A549 (cell line): ENCODE measurements at regions not wholly inside any gene's neighbourhood (a gene's known extent, or its start where the extent isn't known, plus 50 kb on each side); places are given as distances from the start of the nearest gene placed in this dataset.
"Not testable (repeated sequence)": the region's sequence is repeated elsewhere in the genome, so short reads cannot be mapped to it uniquely, and the experiment has no call there.

Source experiments
- ATAC-seq, 2 experiments: fragments of 200-7000 bp in 1 of 2; fragments of >200 bp in 1 of 2; cut with Nextera tagmentation in 1 of 2; cut with Tn5 transposase in 1 of 2; 3 replicates each; pipeline versions ENCODE4 v1.8.0 to v1.9.1; 2018 to 2020; ENCODE audit warnings: mild to moderate bottlenecking in 1 of 2, moderate library complexity in 1 of 2
- CTCF ChIA-PET: fragments of 300-600 bp; sonication (Branson Sonifier 250); formaldehyde crosslinking; extraction: SDS; loops from one replicate; lab custom pipeline; 2021; ENCODE audit warnings: antibody characterized with exemption, inconsistent platforms; lab: Yijun Ruan, JAX
- POLR2A ChIA-PET: fragments of 350-600 bp; formaldehyde crosslinking; extraction: SDS; loops from one replicate; lab custom pipeline; 2021; ENCODE audit warnings: antibody characterized with exemption, inconsistent platforms; lab: Yijun Ruan, JAX
- DNase-seq, 2 experiments: peaks; one replicate each; pipeline versions ENCODE4 v3.0.0 to v3.0.0-alpha.2; 2011 to 2016; ENCODE audit warnings: low read depth in 1 of 2, low spot score in 1 of 2
- FAIRE-seq: peaks from 2 replicates; lab custom pipeline; 2011; peaks lifted over from hg19 to GRCh38; lab: Jason Lieb, UNC
- H3K27ac ChIP-seq, 2 experiments: fragments of >200 bp; sonication (Bioruptor Twin); formaldehyde crosslinking; 3 replicates each; pipeline ENCODE4 v1.5.1; 2016 to 2017
- H3K4me1 ChIP-seq: fragments of >200 bp; sonication (Bioruptor Twin); formaldehyde crosslinking; 3 replicates; pipeline ENCODE4 v1.6.1; 2016
- H3K4me2 ChIP-seq: fragments of >200 bp; sonication (Bioruptor Twin); formaldehyde crosslinking; 3 replicates; pipeline ENCODE4 v1.6.1; 2016
- H3K4me3 ChIP-seq: fragments of >200 bp; sonication (Bioruptor Twin); formaldehyde crosslinking; 3 replicates; pipeline ENCODE4 v1.5.1; 2016
- H3K9me3 ChIP-seq: fragments of >200 bp; sonication (Bioruptor Twin); formaldehyde crosslinking; 3 replicates; pipeline ENCODE4 v1.6.1; 2016
- ATOH8 ChIP-seq: fragments of 250-450 bp; sonication (Bioruptor Pico); IDR thresholded peaks from 2 replicates; pipeline ENCODE4 v1.5.0; 2020; ENCODE audit warnings: low read depth, mild to moderate bottlenecking, moderate library complexity
- BHLHE40 ChIP-seq: IDR thresholded peaks from 2 replicates; pipeline ENCODE4 v1.6.1; 2012; ENCODE audit warnings: low read depth, low read length, inconsistent platforms
- CBX2 ChIP-seq: fragments of 200-600 bp; sonication (generic); IDR thresholded peaks from 2 replicates; pipeline ENCODE4 v1.6.1; 2016; ENCODE audit warnings: low read depth, mild to moderate bottlenecking, borderline replicate concordance
- CHD4 ChIP-seq: fragments of 200-600 bp; sonication (generic); IDR thresholded peaks from 2 replicates; pipeline ENCODE4 v1.6.1; 2016; ENCODE audit warnings: antibody characterized with exemption, mild to moderate bottlenecking, borderline replicate concordance
- CTCF ChIP-seq: fragments of >200 bp; sonication (Bioruptor Twin); formaldehyde crosslinking; IDR thresholded peaks from 3 replicates; pipeline ENCODE4 v1.5.1; 2016
- EHF ChIP-seq: fragments of 250-450 bp; sonication (Bioruptor Pico); IDR thresholded peaks from 2 replicates; pipeline ENCODE4 v1.5.0; 2020; ENCODE audit warnings: mild to moderate bottlenecking
- EHMT2 ChIP-seq: fragments of 200-600 bp; sonication (generic); IDR thresholded peaks from 2 replicates; pipeline ENCODE4 v1.6.1; 2016; ENCODE audit warnings: antibody characterized with exemption, low read depth, mild to moderate bottlenecking, moderate library complexity
- EP300 ChIP-seq, 2 experiments: fragments of >200 bp; sonication (Bioruptor Twin); formaldehyde crosslinking; IDR thresholded peaks; 2 replicates in 1 of 2; 3 replicates in 1 of 2; pipeline ENCODE4 v1.6.1; 2016 to 2017
- HEYL ChIP-seq: fragments of 250-450 bp; sonication (Bioruptor Pico); IDR thresholded peaks from 2 replicates; pipeline ENCODE4 v1.8.0; 2021; ENCODE audit warnings: mild to moderate bottlenecking, moderate library complexity
- HOXB13 ChIP-seq: fragments of 250-450 bp; sonication (Bioruptor Pico); IDR thresholded peaks from 2 replicates; pipeline ENCODE4 v1.5.0; 2020; ENCODE audit warnings: low read depth, mild to moderate bottlenecking, moderate library complexity
- JUN ChIP-seq, 2 experiments: fragments of >200 bp; sonication (Bioruptor Twin); formaldehyde crosslinking; IDR thresholded peaks; 2 replicates in 1 of 2; 3 replicates in 1 of 2; pipeline ENCODE4 v1.6.1; 2016 to 2017
- MYC ChIP-seq: IDR thresholded peaks from 2 replicates; pipeline ENCODE4 v1.6.1; 2012; ENCODE audit warnings: mild to moderate bottlenecking, inconsistent platforms, low read length, improper control_type of control experiment, borderline replicate concordance
- PBX3 ChIP-seq: IDR thresholded peaks from 2 replicates; pipeline ENCODE4 v1.6.1; 2012
- POLR2A ChIP-seq: IDR thresholded peaks from 2 replicates; pipeline ENCODE4 v1.6.1; 2012; ENCODE audit warnings: mild to moderate bottlenecking, low read length
- RCOR1 ChIP-seq: fragments of 150-350 bp; IDR thresholded peaks from 2 replicates; pipeline ENCODE4 v1.6.1; 2014; ENCODE audit warnings: antibody characterized with exemption, low read length, low read depth
- REST ChIP-seq: fragments of 200-600 bp; sonication (generic); IDR thresholded peaks from 2 replicates; pipeline ENCODE4 v1.6.1; 2016; ENCODE audit warnings: antibody characterized with exemption, mild to moderate bottlenecking, moderate library complexity
- SREBF2 ChIP-seq: fragments of 450-650 bp; IDR thresholded peaks from 2 replicates; pipeline ENCODE4 v1.6.1; 2014; ENCODE audit warnings: mild to moderate bottlenecking, moderate library complexity
- TP53 ChIP-seq: fragments of 250-450 bp; sonication (Bioruptor Pico); IDR thresholded peaks from 2 replicates; pipeline ENCODE4 v1.5.0; 2021; ENCODE audit warnings: mild to moderate bottlenecking, moderate library complexity
- ZSCAN20 ChIP-seq: fragments of 250-450 bp; sonication (Bioruptor Pico); IDR thresholded peaks from 2 replicates; pipeline ENCODE4 v1.8.0; 2022; ENCODE audit warnings: mild to moderate bottlenecking, moderate library complexity
- WGBS: methylation state at CpG from one replicate; pipeline ENCODE4 v1.1.6; 2017; ENCODE audit errors: missing lambda C conversion rate; 5-methylcytosine and 5-hydroxymethylcytosine counted together

- Histone ChIP-seq H3K4me1 (no peaks in the 10 kb centered on the region), H3K9me3 (no peaks in the 10 kb centered on the region), H3K27ac (no peak overlapping the region), H3K4me2 (no peak overlapping the region), H3K4me3 (no peak overlapping the region)
- FAIRE-seq (no peak), DNase-seq (no peak), ATAC-seq (no peak)
- WGBS = 61% methylated on average over 8 of the region's 8 CpGs
- CTCF ChIA-PET = interaction anchor here (1.1 kb wide), 1 partner anchor 8 kb away, joined by 3 read pairs; no protein-coding TSS in a partner anchor
- TF ChIP-seq CBX2 = no peak
- TF ChIP-seq TP53 (CRISPR knock-in tag) = no peak
- no peak for TF ChIP-seq EP300 (IDR thresholded peaks at IDR 0.05)
- TF ChIP-seq ATOH8 (CRISPR knock-in tag) = no peak
- TF ChIP-seq REST = no peak
- no peak for TF ChIP-seq RCOR1
- TF ChIP-seq PBX3 = no peak
- TF ChIP-seq JUN (IDR thresholded peaks at IDR 0.05) = no peak
- no peak for TF ChIP-seq CHD4
- TF ChIP-seq EHF = no peak
- no peak for TF ChIP-seq EHMT2
- POLR2A ChIA-PET = no interaction called here
Measured at GRCh38 chr2:219871351-219871750, 243.9 kb downstream of the SLC4A3 start.

- Histone ChIP-seq H3K9me3 (no peaks in the 10 kb centered on the region), H3K4me3 (no peak overlapping the region), H3K27ac (no peak overlapping the region), H3K4me2 (no peak overlapping the region), H3K4me1 (no peaks in the 10 kb centered on the region)
- TF ChIP-seq HEYL (no peak), CHD4 (no peak), ZSCAN20 (no peak), SREBF2 (no peak), CTCF (no peak), MYC (no peak), RCOR1 (no peak), HOXB13 (CRISPR knock-in tag) (no peak), BHLHE40 (no peak), POLR2A (no peak), JUN (IDR thresholded peaks at IDR 0.05) (no peak)
- POLR2A ChIA-PET = no interaction called here
- no peak for FAIRE-seq
- no peak for ATAC-seq
- WGBS = 6% methylated on average over 1 of the region's 1 CpG
- CTCF ChIA-PET = no interaction called here
- no peak for DNase-seq
Measured at GRCh38 chr2:219875036-219875435, 247.6 kb downstream of the SLC4A3 start.

- FAIRE-seq, CTCF ChIA-PET, H3K4me2 ChIP-seq, H3K9me3 ChIP-seq, H3K27ac ChIP-seq, POLR2A ChIA-PET, DNase-seq, H3K4me1 ChIP-seq, ATAC-seq, H3K4me3 ChIP-seq: not testable (repeated sequence)
- WGBS = 47% methylated on average over 3 of the region's 3 CpGs
Measured at GRCh38 chr2:219875986-219876385, 248.6 kb downstream of the SLC4A3 start.
